ENCODE measurements at regions not wholly inside any gene's neighbourhood (a gene's known extent, or its start where the extent isn't known, plus 50 kb on each side); places are given as distances from the start of the nearest gene placed in this dataset.

DNA sequence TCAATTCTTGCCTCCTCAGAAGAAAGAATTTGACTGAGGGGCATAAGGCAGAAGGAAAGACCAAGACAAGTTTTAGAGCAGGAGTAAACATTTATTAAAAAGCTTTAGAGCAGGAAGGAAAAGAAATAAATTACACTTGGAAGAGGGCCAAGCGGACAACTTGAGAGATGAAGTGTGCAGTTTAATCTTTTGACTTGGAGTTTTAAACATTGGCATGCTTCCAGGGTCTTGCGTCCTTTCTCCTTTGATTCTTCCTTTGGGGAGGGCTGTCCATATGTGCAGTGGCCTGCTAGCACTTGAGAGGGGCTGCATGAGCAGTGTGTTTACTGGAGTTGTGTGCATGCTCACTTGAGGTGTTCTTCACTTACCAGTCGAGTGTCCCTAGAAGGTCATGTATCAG lies 275.8 kb upstream of the IL1RAPL1 start:
- TF ChIP-seq, protein P1, sequence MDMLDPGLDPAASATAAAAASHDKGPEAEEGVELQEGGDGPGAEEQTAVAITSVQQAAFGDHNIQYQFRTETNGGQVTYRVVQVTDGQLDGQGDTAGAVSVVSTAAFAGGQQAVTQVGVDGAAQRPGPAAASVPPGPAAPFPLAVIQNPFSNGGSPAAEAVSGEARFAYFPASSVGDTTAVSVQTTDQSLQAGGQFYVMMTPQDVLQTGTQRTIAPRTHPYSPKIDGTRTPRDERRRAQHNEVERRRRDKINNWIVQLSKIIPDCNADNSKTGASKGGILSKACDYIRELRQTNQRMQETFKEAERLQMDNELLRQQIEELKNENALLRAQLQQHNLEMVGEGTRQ (IDR thresholded peaks at IDR 0.05; ENCODE audit: borderline replicate concordance, low read depth, low read length), result no peak
- TF ChIP-seq POLR2AphosphoS5 (IDR thresholded peaks at IDR 0.05; ENCODE audit: low read length) (no peak), SIN3A (IDR thresholded peaks at IDR 0.05; ENCODE audit: low read depth, low read length) (no peak)
- TF ChIP-seq, protein P2, sequence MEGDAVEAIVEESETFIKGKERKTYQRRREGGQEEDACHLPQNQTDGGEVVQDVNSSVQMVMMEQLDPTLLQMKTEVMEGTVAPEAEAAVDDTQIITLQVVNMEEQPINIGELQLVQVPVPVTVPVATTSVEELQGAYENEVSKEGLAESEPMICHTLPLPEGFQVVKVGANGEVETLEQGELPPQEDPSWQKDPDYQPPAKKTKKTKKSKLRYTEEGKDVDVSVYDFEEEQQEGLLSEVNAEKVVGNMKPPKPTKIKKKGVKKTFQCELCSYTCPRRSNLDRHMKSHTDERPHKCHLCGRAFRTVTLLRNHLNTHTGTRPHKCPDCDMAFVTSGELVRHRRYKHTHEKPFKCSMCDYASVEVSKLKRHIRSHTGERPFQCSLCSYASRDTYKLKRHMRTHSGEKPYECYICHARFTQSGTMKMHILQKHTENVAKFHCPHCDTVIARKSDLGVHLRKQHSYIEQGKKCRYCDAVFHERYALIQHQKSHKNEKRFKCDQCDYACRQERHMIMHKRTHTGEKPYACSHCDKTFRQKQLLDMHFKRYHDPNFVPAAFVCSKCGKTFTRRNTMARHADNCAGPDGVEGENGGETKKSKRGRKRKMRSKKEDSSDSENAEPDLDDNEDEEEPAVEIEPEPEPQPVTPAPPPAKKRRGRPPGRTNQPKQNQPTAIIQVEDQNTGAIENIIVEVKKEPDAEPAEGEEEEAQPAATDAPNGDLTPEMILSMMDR (IDR thresholded peaks at IDR 0.05 in 2 of 3, conservative IDR thresholded peaks at IDR 0.05 in 1 of 3; ENCODE audit: control insufficient read depth in 2 of 3, extremely low read depth in 1 of 3, insufficient read depth in 1 of 3, low read depth in 3 of 3, low read length in 3 of 3), result no peak

Data from GM12878 (cell line).